Activated T-cell treated with anti-CD3 and anti-CD28 coated beads, Interleukin-2, amount 50 U/mL, for 72 hours (primary cell): ENCODE measurements at regions not wholly inside any gene's neighbourhood (a gene's known extent, or its start where the extent isn't known, plus 50 kb on each side); places are given as distances from the start of the nearest gene placed in this dataset.
"Not testable (repeated sequence)": the region's sequence is repeated elsewhere in the genome, so short reads cannot be mapped to it uniquely, and the experiment has no call there.

Experiments
- ATAC-seq, 2 donors: fragments of 150-1000 bp; cut with Tn5 transposase; replicated peaks in 1 of 2; 2 replicates each; pipeline ENCODE4 v1.10.0; 2021; ENCODE audit warnings: moderate library complexity in 2 of 2, mild to moderate bottlenecking in 1 of 2
- DNase-seq, 2 donors: peaks; one replicate each; pipeline ENCODE4 v3.0.0; 2021 to 2022; ENCODE audit warnings: mixed read lengths in 1 of 2
- H3K27ac Mint-ChIP-seq: one replicate; pipeline ENCODE4 v1.8.0; 2022; ENCODE audit warnings: mild to moderate bottlenecking, moderate library complexity, mixed read lengths
- H3K27me3 Mint-ChIP-seq: one replicate; pipeline ENCODE4 v1.8.0; 2022; ENCODE audit warnings: low read depth, mixed read lengths
- H3K36me3 Mint-ChIP-seq, 2 donors: one replicate each; pipeline ENCODE4 v1.8.0; 2022; ENCODE audit warnings: mixed read lengths in 2 of 2, mild to moderate bottlenecking in 1 of 2; ENCODE audit not compliant: insufficient read depth in 2 of 2
- H3K4me1 Mint-ChIP-seq: one replicate; pipeline ENCODE4 v1.8.0; 2022; ENCODE audit warnings: low read depth, mixed read lengths
- H3K4me3 Mint-ChIP-seq, 2 donors: one replicate each; pipeline ENCODE4 v1.8.0; 2022; ENCODE audit warnings: mild to moderate bottlenecking in 2 of 2, mixed read lengths in 2 of 2, moderate library complexity in 2 of 2
- H3K9me3 Mint-ChIP-seq, 2 donors: one replicate each; pipeline ENCODE4 v1.8.0; 2022; ENCODE audit warnings: mixed read lengths in 2 of 2

GRCh38 chr5:99590806-99591205, 662.0 kb upstream of the CHD1 start:
- Mint-ChIP-seq H3K27me3 (no peaks in the 10 kb centered on the region), H3K9me3 (peaks cover 0 to 4% of the 10 kb centered on the region in 2 donors), H3K27ac (no peak overlapping the region), H3K4me3 (no peak overlapping the region), H3K36me3 (no peaks in the 10 kb centered on the region), H3K4me1 (no peaks in the 10 kb centered on the region)
- DNase-seq (no peak), ATAC-seq (no peak)

- H3K9me3 Mint-ChIP-seq = peaks cover 0 to 4% of the 10 kb centered on the region in 2 donors
- no peaks in the 10 kb centered on the region for H3K27me3 Mint-ChIP-seq
- H3K4me1 Mint-ChIP-seq = no peaks in the 10 kb centered on the region
- DNase-seq (no peak), ATAC-seq (no peak)
- H3K27ac Mint-ChIP-seq = no peak overlapping the region
- no peak overlapping the region for H3K4me3 Mint-ChIP-seq
- H3K36me3 Mint-ChIP-seq = no peaks in the 10 kb centered on the region
Measured at GRCh38 chr5:99589424-99589823, 660.6 kb upstream of the CHD1 start.

- Mint-ChIP-seq H3K27ac (no peak overlapping the region), H3K36me3 (no peaks in the 10 kb centered on the region), H3K4me3 (no peak overlapping the region), H3K27me3 (no peaks in the 10 kb centered on the region), H3K4me1 (no peaks in the 10 kb centered on the region), H3K9me3 (no peaks in the 10 kb centered on the region)
- no peak for DNase-seq
- no peak for ATAC-seq
Measured at GRCh38 chr5:99587983-99588382, 659.2 kb upstream of the CHD1 start.

GRCh38 chr5:99586878-99587277, 658.1 kb upstream of the CHD1 start:
- no peaks in the 10 kb centered on the region for H3K27me3 Mint-ChIP-seq
- H3K9me3 Mint-ChIP-seq = no peaks in the 10 kb centered on the region
- no peak for DNase-seq
- no peaks in the 10 kb centered on the region for H3K4me1 Mint-ChIP-seq
- ATAC-seq = no peak
- no peak overlapping the region for H3K27ac Mint-ChIP-seq
- H3K4me3 Mint-ChIP-seq = no peak overlapping the region
- H3K36me3 Mint-ChIP-seq = no peaks in the 10 kb centered on the region

GRCh38 chr5:99581204-99581603, 652.4 kb upstream of the CHD1 start:
- H3K9me3 Mint-ChIP-seq, DNase-seq, H3K4me1 Mint-ChIP-seq, H3K27ac Mint-ChIP-seq, ATAC-seq, H3K27me3 Mint-ChIP-seq, H3K36me3 Mint-ChIP-seq, H3K4me3 Mint-ChIP-seq: not testable (repeated sequence)

GRCh38 chr5:99562937-99563627, 634.3 kb upstream of the CHD1 start:
- H3K27me3 Mint-ChIP-seq, H3K4me1 Mint-ChIP-seq, ATAC-seq, H3K9me3 Mint-ChIP-seq, H3K27ac Mint-ChIP-seq, H3K36me3 Mint-ChIP-seq, DNase-seq, H3K4me3 Mint-ChIP-seq: not testable (repeated sequence)

- no peak for DNase-seq
- Mint-ChIP-seq H3K4me3 (no peak overlapping the region), H3K4me1 (no peaks in the 10 kb centered on the region), H3K27me3 (no peaks in the 10 kb centered on the region), H3K36me3 (no peaks in the 10 kb centered on the region), H3K27ac (no peak overlapping the region), H3K9me3 (no peaks in the 10 kb centered on the region)
- ATAC-seq = no peak
Measured at GRCh38 chr5:99553211-99553810, 624.5 kb upstream of the CHD1 start.

- Mint-ChIP-seq H3K27me3 (no peaks in the 10 kb centered on the region), H3K27ac (no peak overlapping the region), H3K4me3 (no peak overlapping the region), H3K4me1 (no peaks in the 10 kb centered on the region), H3K9me3 (peaks cover 2% of the 10 kb centered on the region in 2 donors), H3K36me3 (no peaks in the 10 kb centered on the region)
- DNase-seq = no peak
- no peak for ATAC-seq
Measured at GRCh38 chr5:99544356-99544755, 615.5 kb upstream of the CHD1 start.

- H3K36me3 Mint-ChIP-seq = no peaks in the 10 kb centered on the region
- H3K27me3 Mint-ChIP-seq = no peaks in the 10 kb centered on the region
- no peak overlapping the region for H3K4me3 Mint-ChIP-seq
- no peak overlapping the region for H3K27ac Mint-ChIP-seq
- H3K4me1 Mint-ChIP-seq = no peaks in the 10 kb centered on the region
- H3K9me3 Mint-ChIP-seq = peaks cover 2% of the 10 kb centered on the region in 2 donors
- no peak for ATAC-seq
- DNase-seq = no peak
Measured at GRCh38 chr5:99543841-99544240, 615.0 kb upstream of the CHD1 start.

- H3K27me3 Mint-ChIP-seq, H3K4me3 Mint-ChIP-seq, DNase-seq: not testable (repeated sequence)
Measured at GRCh38 chr5:99534241-99534640, 605.4 kb upstream of the CHD1 start.

GRCh38 chr5:99521666-99522065, 592.9 kb upstream of the CHD1 start:
- not testable (repeated sequence) for H3K4me3 Mint-ChIP-seq, H3K27ac Mint-ChIP-seq, DNase-seq, H3K4me1 Mint-ChIP-seq, H3K9me3 Mint-ChIP-seq, ATAC-seq, H3K36me3 Mint-ChIP-seq, H3K27me3 Mint-ChIP-seq

More at GRCh38 chr5:99534241-99534640, 605.4 kb upstream of the CHD1 start:
- not testable (repeated sequence) for H3K36me3 Mint-ChIP-seq, H3K27ac Mint-ChIP-seq, ATAC-seq, H3K4me1 Mint-ChIP-seq, H3K9me3 Mint-ChIP-seq

GRCh38 chr5:99515864-99516490, 587.2 kb upstream of the CHD1 start:
- not testable (repeated sequence) for H3K4me3 Mint-ChIP-seq, ATAC-seq, H3K9me3 Mint-ChIP-seq, H3K36me3 Mint-ChIP-seq, H3K27me3 Mint-ChIP-seq, DNase-seq, H3K27ac Mint-ChIP-seq, H3K4me1 Mint-ChIP-seq

- not testable (repeated sequence) for H3K36me3 Mint-ChIP-seq, H3K4me1 Mint-ChIP-seq, H3K27me3 Mint-ChIP-seq, H3K4me3 Mint-ChIP-seq, ATAC-seq, H3K9me3 Mint-ChIP-seq, H3K27ac Mint-ChIP-seq, DNase-seq
Measured at GRCh38 chr5:99510237-99510866, 581.5 kb upstream of the CHD1 start.
